ENCODE measurements at regions not wholly inside any gene's neighbourhood (a gene's known extent, or its start where the extent isn't known, plus 50 kb on each side); places are given as distances from the start of the nearest gene placed in this dataset.

DNA sequence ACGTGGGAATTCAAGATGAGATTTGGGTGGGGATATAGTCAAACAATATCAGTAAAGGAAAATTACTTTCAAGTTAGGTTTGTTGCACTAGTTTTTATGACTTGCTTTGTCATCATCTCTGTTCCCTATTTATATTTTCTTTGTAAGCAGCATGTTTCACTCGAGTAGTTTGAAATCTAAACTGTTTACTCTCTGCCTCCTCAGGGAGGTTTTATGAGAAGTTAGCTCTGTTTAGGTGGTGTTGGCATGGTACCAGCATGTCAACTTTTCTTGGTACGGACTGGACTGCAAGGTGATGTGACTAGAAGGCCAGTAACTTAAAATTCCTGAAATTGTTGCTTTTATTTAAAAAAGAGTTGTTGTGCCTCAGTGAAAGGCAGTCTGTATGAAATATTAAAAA, 59.2 kb upstream of the MTPN start:
- ATAC-seq (no peak), DNase-seq (no peak)
- intact Hi-C loops (cut with DNase I): no loop called here
- Histone ChIP-seq H3K9me3 (no peaks in the 10 kb centered on the region), H3K4me3 (no peak overlapping the region), H3K36me3 (no peaks in the 10 kb centered on the region), H3K27me3 (no peaks in the 10 kb centered on the region), H3K27ac (no peak overlapping the region), H3K4me1 (no peaks in the 10 kb centered on the region)
- TF ChIP-seq, protein P1, sequence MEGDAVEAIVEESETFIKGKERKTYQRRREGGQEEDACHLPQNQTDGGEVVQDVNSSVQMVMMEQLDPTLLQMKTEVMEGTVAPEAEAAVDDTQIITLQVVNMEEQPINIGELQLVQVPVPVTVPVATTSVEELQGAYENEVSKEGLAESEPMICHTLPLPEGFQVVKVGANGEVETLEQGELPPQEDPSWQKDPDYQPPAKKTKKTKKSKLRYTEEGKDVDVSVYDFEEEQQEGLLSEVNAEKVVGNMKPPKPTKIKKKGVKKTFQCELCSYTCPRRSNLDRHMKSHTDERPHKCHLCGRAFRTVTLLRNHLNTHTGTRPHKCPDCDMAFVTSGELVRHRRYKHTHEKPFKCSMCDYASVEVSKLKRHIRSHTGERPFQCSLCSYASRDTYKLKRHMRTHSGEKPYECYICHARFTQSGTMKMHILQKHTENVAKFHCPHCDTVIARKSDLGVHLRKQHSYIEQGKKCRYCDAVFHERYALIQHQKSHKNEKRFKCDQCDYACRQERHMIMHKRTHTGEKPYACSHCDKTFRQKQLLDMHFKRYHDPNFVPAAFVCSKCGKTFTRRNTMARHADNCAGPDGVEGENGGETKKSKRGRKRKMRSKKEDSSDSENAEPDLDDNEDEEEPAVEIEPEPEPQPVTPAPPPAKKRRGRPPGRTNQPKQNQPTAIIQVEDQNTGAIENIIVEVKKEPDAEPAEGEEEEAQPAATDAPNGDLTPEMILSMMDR (IDR thresholded peaks at IDR 0.05): no peak

DNA sequence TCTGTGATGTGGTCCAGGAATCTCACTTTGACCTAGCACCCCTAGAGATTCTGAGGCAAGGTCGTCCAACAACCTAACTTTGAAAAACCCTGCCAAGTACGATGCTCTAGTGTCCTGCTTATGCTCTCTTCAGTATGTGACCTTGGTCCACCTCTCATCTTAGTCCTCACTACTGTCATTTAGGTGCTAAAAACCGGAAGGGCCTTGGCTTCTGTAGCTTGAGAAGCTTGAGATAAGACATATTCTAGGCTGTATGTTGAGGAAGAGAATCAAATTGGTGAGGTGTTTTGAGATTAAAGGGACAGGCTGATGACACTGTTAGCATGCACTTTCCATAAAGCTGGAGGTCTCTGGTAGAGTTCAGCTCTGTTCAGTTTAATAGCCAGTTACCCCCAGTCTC, 57.0 kb upstream of the MTPN start:
- no peak overlapping the region for H3K27ac ChIP-seq
- H3K9me3 ChIP-seq: no peaks in the 10 kb centered on the region
- no peaks in the 10 kb centered on the region for H3K36me3 ChIP-seq
- DNase-seq: no peak
- intact Hi-C loops (cut with DNase I): no loop called here
- no peaks in the 10 kb centered on the region for H3K27me3 ChIP-seq
- no peak for ATAC-seq
- H3K4me3 ChIP-seq: no peak overlapping the region
- no peaks in the 10 kb centered on the region for H3K4me1 ChIP-seq
- TF ChIP-seq, protein P1 (IDR thresholded peaks at IDR 0.05): no peak

DNA sequence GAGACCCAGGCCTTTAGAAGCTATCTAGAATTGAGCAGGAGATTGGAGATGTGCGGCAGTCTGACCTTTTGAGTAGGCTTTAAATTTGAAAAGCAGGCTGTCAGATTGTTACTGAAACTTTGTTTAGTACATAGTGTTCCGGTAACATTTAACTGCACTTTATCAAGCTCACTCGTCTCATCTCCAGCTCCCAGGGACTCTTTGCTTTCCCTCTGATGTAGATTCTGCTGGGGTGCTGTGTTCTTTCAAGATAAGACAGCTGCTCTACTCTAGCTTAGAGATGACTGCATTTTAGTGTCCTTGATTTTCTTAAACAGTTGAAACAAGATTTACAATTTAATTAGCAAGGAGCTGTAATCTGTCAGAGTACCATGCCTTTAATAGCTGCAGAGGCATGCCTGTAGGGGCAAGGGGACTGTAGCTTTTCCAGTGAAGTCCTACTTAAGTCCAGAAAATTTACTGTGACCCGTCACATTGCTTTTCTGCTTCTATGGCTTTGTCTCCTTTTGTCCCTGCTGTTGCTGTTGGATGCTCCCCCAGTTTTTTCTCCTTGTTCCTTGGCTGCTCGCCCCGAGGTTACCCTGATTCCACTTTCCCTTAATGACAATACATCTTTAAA, 56.4 kb upstream of the MTPN start:
- H3K4me1 ChIP-seq: no peaks in the 10 kb centered on the region
- H3K4me3 ChIP-seq: no peak overlapping the region
- H3K9me3 ChIP-seq: no peaks in the 10 kb centered on the region
- intact Hi-C loops (cut with DNase I): no loop called here
- H3K27me3 ChIP-seq: no peaks in the 10 kb centered on the region
- ATAC-seq: no peak
- TF ChIP-seq, protein P1 (IDR thresholded peaks at IDR 0.05): no peak
- no peaks in the 10 kb centered on the region for H3K36me3 ChIP-seq
- no peak for DNase-seq
- H3K27ac ChIP-seq: no peak overlapping the region

DNA sequence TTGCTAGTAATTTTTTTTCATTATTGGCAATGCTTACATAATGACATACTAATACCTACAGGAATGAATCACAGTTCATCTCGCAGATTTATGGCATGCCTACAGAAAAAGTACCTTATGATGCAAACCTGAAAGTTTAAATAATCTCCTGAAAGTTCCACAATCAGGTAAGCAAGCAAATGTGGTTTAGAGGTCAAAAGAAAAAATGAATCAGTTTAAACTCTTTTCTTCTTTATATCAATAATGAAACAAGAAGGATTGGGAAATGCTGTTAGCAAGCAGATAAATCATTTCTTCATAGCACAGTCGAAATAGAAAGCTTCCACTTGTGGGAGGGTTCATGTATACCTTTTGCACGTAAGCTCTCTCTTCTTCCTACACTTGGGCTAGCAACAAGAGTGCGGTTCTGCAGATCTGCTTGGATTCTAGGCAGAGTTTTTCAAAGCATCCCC, 53.7 kb upstream of the MTPN start:
- Histone ChIP-seq H3K4me1 (no peaks in the 10 kb centered on the region), H3K36me3 (no peaks in the 10 kb centered on the region), H3K9me3 (no peaks in the 10 kb centered on the region), H3K27me3 (no peaks in the 10 kb centered on the region), H3K27ac (no peak overlapping the region), H3K4me3 (no peak overlapping the region)
- TF ChIP-seq, protein P1 (IDR thresholded peaks at IDR 0.05): no peak
- no peak for DNase-seq
- ATAC-seq: no peak
- intact Hi-C loops (cut with DNase I): no loop called here

- no peak for ATAC-seq
- H3K9me3 ChIP-seq: no peaks in the 10 kb centered on the region
- no peak for DNase-seq
- H3K27me3 ChIP-seq: no peaks in the 10 kb centered on the region
- TF ChIP-seq, protein P1 (IDR thresholded peaks at IDR 0.05): no peak
- no peak overlapping the region for H3K4me3 ChIP-seq
- intact Hi-C loops (cut with DNase I): no loop called here
- H3K27ac ChIP-seq: no peak overlapping the region
- H3K36me3 ChIP-seq: no peaks in the 10 kb centered on the region
- no peaks in the 10 kb centered on the region for H3K4me1 ChIP-seq
Observed at GRCh38 chr7:136030330-136030729, 53.2 kb upstream of the MTPN start.

Data from left lung (tissue), 4 donors.